ENCODE measurements at regions not wholly inside any gene's neighbourhood (a gene's known extent, or its start where the extent isn't known, plus 50 kb on each side); places are given as distances from the start of the nearest gene placed in this dataset.
"Not testable (repeated sequence)": the region's sequence is repeated elsewhere in the genome, so short reads cannot be mapped to it uniquely, and the experiment has no call there.

DNA sequence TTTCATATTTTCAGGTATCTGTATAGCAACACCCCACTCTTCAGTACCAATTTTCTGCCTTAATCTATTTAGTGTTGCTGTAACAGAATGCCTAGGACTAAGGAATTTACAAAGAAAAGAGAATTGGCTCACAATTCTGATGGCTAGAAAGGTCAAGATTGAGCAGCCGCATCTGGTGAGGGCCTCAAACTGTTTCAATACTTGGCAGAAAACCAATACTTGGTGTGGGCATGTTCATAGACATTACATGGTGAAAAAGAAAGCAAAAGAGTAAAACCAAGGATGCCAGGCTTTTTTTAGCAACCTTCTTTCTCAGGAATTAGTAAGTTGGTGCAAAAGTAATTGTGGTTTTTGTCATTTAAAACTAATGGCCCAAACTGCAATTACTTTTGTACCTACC, 1041.1 kb upstream of the CDH6 start:
- ATAC-seq (ENCODE audit: insufficient number of reproducible peaks, low FRiP score, low read depth): no peak
- Histone ChIP-seq H3K27ac (no peak overlapping the region), H3K27me3 (replicated peaks; ENCODE audit: insufficient read depth) (no peaks in the 10 kb centered on the region), H3K9me3 (no peaks in the 10 kb centered on the region), H3K36me3 (no peaks in the 10 kb centered on the region), H3K4me1 (ENCODE audit: control insufficient read depth in 1 of 2, low read depth in 2 of 2) (no peaks in the 10 kb centered on the region), H3K4me3 (no peak overlapping the region)
- no peak for DNase-seq (ENCODE audit: low spot score)
- TF ChIP-seq, protein P1, sequence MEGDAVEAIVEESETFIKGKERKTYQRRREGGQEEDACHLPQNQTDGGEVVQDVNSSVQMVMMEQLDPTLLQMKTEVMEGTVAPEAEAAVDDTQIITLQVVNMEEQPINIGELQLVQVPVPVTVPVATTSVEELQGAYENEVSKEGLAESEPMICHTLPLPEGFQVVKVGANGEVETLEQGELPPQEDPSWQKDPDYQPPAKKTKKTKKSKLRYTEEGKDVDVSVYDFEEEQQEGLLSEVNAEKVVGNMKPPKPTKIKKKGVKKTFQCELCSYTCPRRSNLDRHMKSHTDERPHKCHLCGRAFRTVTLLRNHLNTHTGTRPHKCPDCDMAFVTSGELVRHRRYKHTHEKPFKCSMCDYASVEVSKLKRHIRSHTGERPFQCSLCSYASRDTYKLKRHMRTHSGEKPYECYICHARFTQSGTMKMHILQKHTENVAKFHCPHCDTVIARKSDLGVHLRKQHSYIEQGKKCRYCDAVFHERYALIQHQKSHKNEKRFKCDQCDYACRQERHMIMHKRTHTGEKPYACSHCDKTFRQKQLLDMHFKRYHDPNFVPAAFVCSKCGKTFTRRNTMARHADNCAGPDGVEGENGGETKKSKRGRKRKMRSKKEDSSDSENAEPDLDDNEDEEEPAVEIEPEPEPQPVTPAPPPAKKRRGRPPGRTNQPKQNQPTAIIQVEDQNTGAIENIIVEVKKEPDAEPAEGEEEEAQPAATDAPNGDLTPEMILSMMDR (IDR thresholded peaks at IDR 0.05): no peak

DNA sequence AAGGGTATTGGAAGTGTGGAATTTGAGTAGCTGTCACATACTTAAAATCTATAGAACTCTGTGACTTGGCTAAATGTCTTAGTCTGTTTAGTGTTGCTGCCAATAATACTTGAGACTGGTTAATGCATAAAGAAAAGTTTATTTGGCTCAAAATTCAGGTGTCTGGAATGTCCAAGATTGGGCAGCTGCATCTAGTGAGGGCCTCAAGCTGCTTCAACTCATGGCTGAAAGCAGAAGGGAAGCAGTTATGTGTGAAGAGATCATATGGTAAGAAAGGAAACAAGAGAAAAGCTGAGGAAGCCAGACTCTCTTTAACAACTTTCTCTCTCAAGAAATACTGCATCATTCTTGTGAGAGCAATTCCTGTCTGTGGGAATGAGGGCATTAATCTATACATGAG, 1043.3 kb upstream of the CDH6 start:
- TF ChIP-seq, protein P1 (IDR thresholded peaks at IDR 0.05): no peak
- no peak for ATAC-seq (ENCODE audit: insufficient number of reproducible peaks, low FRiP score, low read depth)

DNA sequence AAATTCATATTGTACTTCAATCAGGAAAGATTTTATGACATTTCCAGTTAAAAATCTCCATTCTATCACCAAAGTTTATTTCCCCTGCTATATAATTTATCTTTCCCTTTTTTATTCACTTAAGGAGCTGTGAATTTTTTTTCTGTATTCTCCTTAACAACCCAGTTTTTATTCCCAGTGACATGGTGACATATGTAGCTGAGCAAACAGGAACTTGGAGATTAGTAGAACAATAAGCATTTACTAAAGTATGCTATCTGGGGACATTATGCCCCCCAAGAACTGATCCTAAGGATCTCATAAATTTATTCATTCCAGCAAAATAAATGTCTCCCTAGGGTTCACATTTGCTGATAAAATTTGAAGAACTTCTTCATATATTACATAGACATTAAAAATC, 1044.0 kb upstream of the CDH6 start:
- no peak overlapping the region for H3K27ac ChIP-seq
- H3K4me1 ChIP-seq (ENCODE audit: control insufficient read depth in 1 of 2, low read depth in 2 of 2): no peaks in the 10 kb centered on the region
- no peak for DNase-seq (ENCODE audit: low spot score)
- H3K4me3 ChIP-seq: no peak overlapping the region
- H3K36me3 ChIP-seq: no peaks in the 10 kb centered on the region
- no peaks in the 10 kb centered on the region for H3K9me3 ChIP-seq
- no peaks in the 10 kb centered on the region for H3K27me3 ChIP-seq (replicated peaks; ENCODE audit: insufficient read depth)
- TF ChIP-seq, protein P1 (IDR thresholded peaks at IDR 0.05): no peak
- no peak for ATAC-seq (ENCODE audit: insufficient number of reproducible peaks, low FRiP score, low read depth)

More for the DNA sequence above, 1043.3 kb upstream of the CDH6 start:
- H3K36me3 ChIP-seq: no peaks in the 10 kb centered on the region
- no peaks in the 10 kb centered on the region for H3K27me3 ChIP-seq (replicated peaks; ENCODE audit: insufficient read depth)
- no peak for DNase-seq (ENCODE audit: low spot score)
- no peaks in the 10 kb centered on the region for H3K4me1 ChIP-seq (ENCODE audit: control insufficient read depth in 1 of 2, low read depth in 2 of 2)
- H3K27ac ChIP-seq: no peak overlapping the region
- no peak overlapping the region for H3K4me3 ChIP-seq
- no peaks in the 10 kb centered on the region for H3K9me3 ChIP-seq

- ATAC-seq (ENCODE audit: insufficient number of reproducible peaks, low FRiP score, low read depth): no peak
- Histone ChIP-seq H3K4me3 (no peak overlapping the region), H3K9me3 (no peaks in the 10 kb centered on the region), H3K27ac (no peak overlapping the region), H3K4me1 (ENCODE audit: control insufficient read depth in 1 of 2, low read depth in 2 of 2) (no peaks in the 10 kb centered on the region), H3K27me3 (replicated peaks; ENCODE audit: insufficient read depth) (no peaks in the 10 kb centered on the region), H3K36me3 (no peaks in the 10 kb centered on the region)
- TF ChIP-seq, protein P1 (IDR thresholded peaks at IDR 0.05): no peak
- DNase-seq (ENCODE audit: low spot score): no peak
Observed at GRCh38 chr5:30147976-30148375, 1045.5 kb upstream of the CDH6 start.

- not testable (repeated sequence) for H3K9me3 ChIP-seq; H3K36me3 ChIP-seq; ATAC-seq (ENCODE audit: insufficient number of reproducible peaks, low FRiP score, low read depth); H3K4me3 ChIP-seq; H3K27me3 ChIP-seq (replicated peaks; ENCODE audit: insufficient read depth); H3K27ac ChIP-seq; H3K4me1 ChIP-seq (ENCODE audit: control insufficient read depth in 1 of 2, low read depth in 2 of 2); DNase-seq (ENCODE audit: low spot score)
Observed at GRCh38 chr5:30144059-30144458, 1049.4 kb upstream of the CDH6 start.

DNA sequence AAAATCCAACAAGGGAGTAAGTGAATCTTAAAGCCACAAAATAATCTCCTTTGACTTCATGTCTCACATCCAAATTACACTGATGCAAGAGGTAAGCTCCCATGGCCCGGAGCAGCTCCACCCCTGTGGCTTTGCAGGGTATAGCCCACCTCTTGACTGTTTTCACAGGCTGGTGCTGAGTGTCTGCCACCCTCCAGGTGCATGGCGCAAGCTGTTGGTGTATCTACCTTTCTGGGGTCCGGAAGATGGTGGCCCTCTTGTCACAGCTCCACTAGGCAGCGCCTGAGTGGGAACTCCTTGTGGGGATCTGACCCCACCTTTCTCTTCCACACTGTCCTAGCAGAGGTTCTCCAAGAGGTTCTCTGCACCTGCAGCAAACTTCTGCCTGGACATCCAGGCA, 1051.1 kb upstream of the CDH6 start:
- DNase-seq (ENCODE audit: low spot score) (no peak), ATAC-seq (ENCODE audit: insufficient number of reproducible peaks, low FRiP score, low read depth) (no peak)
- Histone ChIP-seq H3K4me1 (ENCODE audit: control insufficient read depth in 1 of 2, low read depth in 2 of 2) (no peaks in the 10 kb centered on the region), H3K27me3 (replicated peaks; ENCODE audit: insufficient read depth) (no peaks in the 10 kb centered on the region), H3K36me3 (no peaks in the 10 kb centered on the region), H3K27ac (no peak overlapping the region), H3K9me3 (no peaks in the 10 kb centered on the region), H3K4me3 (no peak overlapping the region)
- TF ChIP-seq, protein P1 (IDR thresholded peaks at IDR 0.05): no peak
